ENCODE measurements at regions not wholly inside any gene's neighbourhood (a gene's known extent, or its start where the extent isn't known, plus 50 kb on each side); places are given as distances from the start of the nearest gene placed in this dataset.

DNA sequence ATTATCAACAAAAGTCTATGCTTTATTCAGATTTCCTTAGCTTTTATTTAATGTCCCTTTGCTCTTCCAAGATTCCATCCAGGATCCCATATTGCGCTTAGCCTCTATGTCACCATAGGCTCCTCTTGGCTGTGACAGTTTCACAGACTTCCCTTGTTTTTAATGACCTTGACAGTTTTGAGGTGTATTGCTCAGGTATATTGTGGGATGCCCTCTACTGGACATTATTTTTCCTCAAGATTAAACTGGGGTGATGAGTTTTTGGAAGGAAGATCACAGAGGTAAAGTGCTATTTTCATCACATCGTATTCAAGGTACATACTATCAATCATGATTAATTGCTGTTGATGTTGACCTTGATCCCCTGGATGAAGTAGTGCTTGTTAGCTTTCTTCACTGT, 99.1 kb upstream of the SMAD3 start (continued):
- TF ChIP-seq, protein P1, sequence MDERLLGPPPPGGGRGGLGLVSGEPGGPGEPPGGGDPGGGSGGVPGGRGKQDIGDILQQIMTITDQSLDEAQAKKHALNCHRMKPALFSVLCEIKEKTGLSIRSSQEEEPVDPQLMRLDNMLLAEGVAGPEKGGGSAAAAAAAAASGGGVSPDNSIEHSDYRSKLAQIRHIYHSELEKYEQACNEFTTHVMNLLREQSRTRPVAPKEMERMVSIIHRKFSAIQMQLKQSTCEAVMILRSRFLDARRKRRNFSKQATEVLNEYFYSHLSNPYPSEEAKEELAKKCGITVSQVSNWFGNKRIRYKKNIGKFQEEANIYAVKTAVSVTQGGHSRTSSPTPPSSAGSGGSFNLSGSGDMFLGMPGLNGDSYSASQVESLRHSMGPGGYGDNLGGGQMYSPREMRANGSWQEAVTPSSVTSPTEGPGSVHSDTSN (CRISPR knock-in tag; IDR thresholded peaks at IDR 0.05; ENCODE audit: low read depth) = no peak
- TF ChIP-seq, protein P1 (tag; conservative IDR thresholded peaks at IDR 0.05; ENCODE audit: low read depth) = no peak
- TF ChIP-seq MYBL2 (IDR thresholded peaks at IDR 0.05; ENCODE audit: low read depth) = no peak
- TF ChIP-seq MYBL2 (CRISPR knock-in tag; IDR thresholded peaks at IDR 0.05; ENCODE audit: borderline replicate concordance) = no peak
- no peak for TF ChIP-seq BCL6 (CRISPR knock-in tag; IDR thresholded peaks at IDR 0.05)
- TF ChIP-seq EZH2 (IDR thresholded peaks at IDR 0.05; ENCODE audit: borderline replicate concordance, low read depth, low read length) = no peak
- 0 out of 2 replicates have a peak, but pooled peaks have one; percentile 28 for TF ChIP-seq ZEB2 (IDR thresholded peaks at IDR 0.05)
- TF ChIP-seq RAD21 (CRISPR knock-in tag; conservative IDR thresholded peaks at IDR 0.05 in 1 of 2, IDR thresholded peaks at IDR 0.05 in 1 of 2) = peak in 1 of 2 experiments; percentile 44; a peak in 1 of 4 replicates
- no peak for TF ChIP-seq ILK (tag; IDR thresholded peaks at IDR 0.05; ENCODE audit: borderline replicate concordance, low read depth)
- TF ChIP-seq ZNF785 (CRISPR knock-in tag; IDR thresholded peaks at IDR 0.05) = no peak
- TF ChIP-seq CEBPB (tag; IDR thresholded peaks at IDR 0.05) = no peak
- no peak for TF ChIP-seq ZNF253 (CRISPR knock-in tag; conservative IDR thresholded peaks at IDR 0.05)
